OCI-LY3 (cell line): ENCODE measurements at regions not wholly inside any gene's neighbourhood (a gene's known extent, or its start where the extent isn't known, plus 50 kb on each side); places are given as distances from the start of the nearest gene placed in this dataset.

Source experiments
- H2AFZ ChIP-seq: fragments of 200-600, 300-600 bp; shearing (Covaris generic); 2 replicates; pipeline ENCODE4 v1.6.0; 2014; ENCODE audit warnings: antibody characterized with exemption, low read depth, low read length
- H3K27ac ChIP-seq: fragments of 200-600, 300-600 bp; sonication (generic); 2 replicates; pipeline ENCODE4 v1.5.1; 2014; ENCODE audit warnings: mild to moderate bottlenecking, low read length, moderate library complexity, mixed read lengths
- H3K27me3 ChIP-seq: fragments of 200-600, 300-600 bp; sonication (generic); 2 replicates; pipeline ENCODE4 v1.6.1; 2014; ENCODE audit warnings: low read depth, low read length, mixed read lengths
- H3K36me3 ChIP-seq: fragments of 200-600, 300-600 bp; sonication (generic); replicated peaks from 2 replicates; pipeline ENCODE3; 2014; ENCODE audit warnings: low read depth, low read length, mixed read lengths
- H3K4me1 ChIP-seq: fragments of 300-600, 200-600 bp; sonication (generic); 2 replicates; pipeline ENCODE4 v1.6.1; 2014; ENCODE audit warnings: low read length, mixed read lengths
- H3K4me2 ChIP-seq: fragments of 200-600, 300-600 bp; sonication (generic); 2 replicates; pipeline ENCODE4 v1.6.1; 2014; ENCODE audit warnings: low read length, mixed read lengths
- H3K4me3 ChIP-seq: fragments of 300-600, 200-600 bp; sonication (generic); 2 replicates; pipeline ENCODE4 v1.5.1; 2014; ENCODE audit warnings: antibody characterized with exemption, mild to moderate bottlenecking, low read length, moderate library complexity
- H3K79me2 ChIP-seq: fragments of 300-600, 200-600 bp; shearing (Covaris generic); 2 replicates; pipeline ENCODE4 v1.6.1; 2014; ENCODE audit warnings: mild to moderate bottlenecking, low read length, mixed read lengths
- H3K9ac ChIP-seq: fragments of 300-600, 200-600 bp; shearing (Covaris generic); 2 replicates; pipeline ENCODE4 v1.6.0; 2014; ENCODE audit warnings: mild to moderate bottlenecking, low read length, moderate library complexity
- H3K9me3 ChIP-seq: fragments of 200-600, 300-600 bp; shearing (Covaris generic); 2 replicates; pipeline ENCODE4 v1.6.1; 2014; ENCODE audit warnings: low read length, mixed read lengths; ENCODE audit not compliant: insufficient read depth
- H4K20me1 ChIP-seq: fragments of 200-600, 300-600 bp; sonication (generic); 2 replicates; pipeline ENCODE4 v1.6.1; 2016; ENCODE audit warnings: low read length, mixed read lengths; ENCODE audit not compliant: insufficient read depth
- EZH2phosphoT487 ChIP-seq: fragments of 200-600 bp; shearing (Covaris generic); IDR thresholded peaks from 2 replicates; pipeline ENCODE4 v1.6.1; 2018; ENCODE audit warnings: antibody characterized with exemption, mixed run types, low read depth
- TF ChIP-seq, protein P1 (sequence below): fragments of 200-600, 300-600 bp; sonication (generic); IDR thresholded peaks from 2 replicates; pipeline ENCODE4 v1.5.1; 2014; ENCODE audit warnings: antibody characterized with exemption, low read length, low read depth

DNA sequence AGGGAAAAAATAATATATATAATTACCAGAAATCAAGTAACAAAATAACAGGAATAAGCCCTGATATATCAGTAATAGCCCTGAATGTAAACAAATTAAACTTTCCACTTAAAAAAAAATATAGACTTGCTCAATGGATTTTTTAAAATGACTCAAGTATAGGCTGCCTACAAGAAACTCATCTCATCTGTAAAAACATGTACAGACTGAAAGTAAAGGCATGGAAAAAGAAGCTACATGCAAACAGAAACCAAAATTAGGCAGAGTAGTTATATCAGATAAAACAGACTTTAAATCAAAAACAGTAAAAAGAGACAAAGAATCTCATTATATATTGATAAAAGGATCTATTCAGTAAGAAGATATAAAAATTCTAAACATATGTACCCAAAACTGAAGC lies 82.4 kb upstream of the STT3B start:
- no peak overlapping the region for H3K4me2 ChIP-seq
- no peak for TF ChIP-seq EZH2phosphoT487
- TF ChIP-seq, protein P1, sequence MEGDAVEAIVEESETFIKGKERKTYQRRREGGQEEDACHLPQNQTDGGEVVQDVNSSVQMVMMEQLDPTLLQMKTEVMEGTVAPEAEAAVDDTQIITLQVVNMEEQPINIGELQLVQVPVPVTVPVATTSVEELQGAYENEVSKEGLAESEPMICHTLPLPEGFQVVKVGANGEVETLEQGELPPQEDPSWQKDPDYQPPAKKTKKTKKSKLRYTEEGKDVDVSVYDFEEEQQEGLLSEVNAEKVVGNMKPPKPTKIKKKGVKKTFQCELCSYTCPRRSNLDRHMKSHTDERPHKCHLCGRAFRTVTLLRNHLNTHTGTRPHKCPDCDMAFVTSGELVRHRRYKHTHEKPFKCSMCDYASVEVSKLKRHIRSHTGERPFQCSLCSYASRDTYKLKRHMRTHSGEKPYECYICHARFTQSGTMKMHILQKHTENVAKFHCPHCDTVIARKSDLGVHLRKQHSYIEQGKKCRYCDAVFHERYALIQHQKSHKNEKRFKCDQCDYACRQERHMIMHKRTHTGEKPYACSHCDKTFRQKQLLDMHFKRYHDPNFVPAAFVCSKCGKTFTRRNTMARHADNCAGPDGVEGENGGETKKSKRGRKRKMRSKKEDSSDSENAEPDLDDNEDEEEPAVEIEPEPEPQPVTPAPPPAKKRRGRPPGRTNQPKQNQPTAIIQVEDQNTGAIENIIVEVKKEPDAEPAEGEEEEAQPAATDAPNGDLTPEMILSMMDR = no peak
- H3K79me2 ChIP-seq = no peaks in the 10 kb centered on the region
- peaks cover 28% of the 10 kb centered on the region for H3K4me1 ChIP-seq
- H3K36me3 ChIP-seq = peaks cover 22% of the 10 kb centered on the region
- no peak overlapping the region for H3K9ac ChIP-seq
- H3K9me3 ChIP-seq = peaks cover 20% of the 10 kb centered on the region
- H3K4me3 ChIP-seq = no peak overlapping the region
- H3K27ac ChIP-seq = no peak overlapping the region
- H3K27me3 ChIP-seq = no peaks in the 10 kb centered on the region
- no peaks in the 10 kb centered on the region for H4K20me1 ChIP-seq
- H2AFZ ChIP-seq = no peak overlapping the region

DNA sequence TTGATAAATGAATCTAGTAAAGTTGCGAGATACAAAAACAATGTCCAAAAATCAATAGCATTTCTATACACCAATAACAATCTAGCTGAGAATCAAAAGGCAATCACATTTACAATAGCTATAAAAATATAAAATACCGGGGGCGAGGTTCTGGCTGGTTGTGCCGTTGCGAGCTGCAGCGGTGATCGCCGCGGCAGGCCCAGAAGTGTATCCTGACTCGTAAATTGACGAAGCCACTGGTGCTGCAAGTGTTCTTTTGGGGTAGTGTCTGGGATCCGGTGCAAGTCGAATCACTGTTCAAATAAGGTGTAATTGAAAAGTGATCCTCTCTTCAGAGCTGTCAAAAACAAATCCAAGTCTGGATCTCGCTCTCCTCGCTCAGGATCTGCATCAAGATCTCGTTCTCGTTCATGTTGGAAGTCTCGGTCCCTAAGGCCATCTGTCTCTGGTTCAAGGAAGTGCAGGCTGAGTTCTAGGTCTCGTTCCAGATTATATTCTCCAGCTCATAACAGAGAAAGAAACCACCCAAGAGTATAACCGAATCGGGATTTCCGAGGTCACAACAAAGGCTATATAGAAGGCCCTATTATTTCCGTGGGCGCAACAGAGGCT lies 80.1 kb upstream of the STT3B start:
- Histone ChIP-seq H3K4me3 (no peak overlapping the region), H3K27me3 (no peaks in the 10 kb centered on the region), H4K20me1 (no peaks in the 10 kb centered on the region), H3K36me3 (peaks cover 22% of the 10 kb centered on the region), H3K4me2 (no peak overlapping the region), H2AFZ (no peak overlapping the region), H3K4me1 (peaks cover 35% of the 10 kb centered on the region), H3K27ac (no peak overlapping the region), H3K9ac (no peak overlapping the region), H3K79me2 (no peaks in the 10 kb centered on the region), H3K9me3 (peaks cover 20% of the 10 kb centered on the region)
- TF ChIP-seq, protein P1 = no peak
- no peak for TF ChIP-seq EZH2phosphoT487

DNA sequence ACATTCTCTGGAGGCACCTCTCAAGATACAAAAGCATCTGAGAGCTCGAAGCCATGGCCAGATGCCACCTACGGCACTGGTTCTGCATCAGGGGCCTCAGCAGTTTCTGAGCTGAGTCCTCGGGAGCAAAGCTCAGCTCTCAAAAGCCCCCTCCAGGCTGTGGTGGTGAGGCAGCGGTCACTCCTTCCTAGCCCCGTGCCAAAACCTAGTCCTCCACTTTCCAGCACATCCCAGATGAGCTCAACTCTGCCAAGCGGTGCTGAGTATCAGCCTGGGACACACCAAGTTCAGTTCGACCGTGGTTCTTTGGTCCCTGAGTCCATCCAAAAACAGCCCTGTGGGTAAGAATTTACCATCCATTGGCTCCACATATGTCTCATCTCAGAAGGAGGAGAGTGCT lies 79.3 kb upstream of the STT3B start:
- H3K4me1 ChIP-seq = peaks cover 27% of the 10 kb centered on the region
- H2AFZ ChIP-seq = no peak overlapping the region
- H3K9ac ChIP-seq = no peak overlapping the region

DNA sequence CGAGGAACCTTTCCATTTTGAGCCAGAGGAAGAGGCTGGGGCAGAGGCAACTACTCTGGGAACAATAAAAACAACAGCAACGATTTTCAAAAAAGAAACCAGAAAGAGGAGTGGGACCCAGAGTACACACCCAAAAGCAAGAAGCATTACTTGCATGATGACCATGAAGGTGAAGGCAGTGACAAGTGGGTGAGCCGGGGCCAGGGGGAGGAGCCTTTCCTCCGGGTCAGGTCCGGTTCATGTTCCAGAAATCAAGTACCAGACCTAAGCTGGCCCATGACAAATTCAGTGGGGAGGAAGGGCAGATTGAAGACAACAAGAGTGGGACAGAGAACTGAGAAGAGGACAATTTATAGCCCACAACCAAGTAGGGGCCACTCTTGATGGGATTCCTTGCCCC lies 77.2 kb upstream of the STT3B start:
- TF ChIP-seq, protein P1 = no peak
- TF ChIP-seq EZH2phosphoT487 = no peak
- H3K36me3 ChIP-seq = peaks cover 5% of the 10 kb centered on the region
- H4K20me1 ChIP-seq = no peaks in the 10 kb centered on the region
- H3K79me2 ChIP-seq = no peaks in the 10 kb centered on the region
- H3K4me1 ChIP-seq = peaks cover 13% of the 10 kb centered on the region
- no peak overlapping the region for H3K27ac ChIP-seq
- H3K4me3 ChIP-seq = peak overlapping the region; percentile 14; the same call in 1 of the 2 replicates
- H3K9ac ChIP-seq = no peak overlapping the region
- H3K9me3 ChIP-seq = peaks cover 9% of the 10 kb centered on the region
- peak overlapping the region; percentile 61; the same call in 1 of the 2 replicates for H2AFZ ChIP-seq
- no peaks in the 10 kb centered on the region for H3K27me3 ChIP-seq
- peak overlapping the region; percentile 56 for H3K4me2 ChIP-seq

More for the DNA sequence above, 79.3 kb upstream of the STT3B start:
- Histone ChIP-seq H3K79me2 (no peaks in the 10 kb centered on the region), H3K27me3 (no peaks in the 10 kb centered on the region), H3K4me2 (no peak overlapping the region), H3K27ac (no peak overlapping the region), H4K20me1 (no peaks in the 10 kb centered on the region), H3K36me3 (peaks cover 22% of the 10 kb centered on the region), H3K4me3 (no peak overlapping the region), H3K9me3 (peaks cover 20% of the 10 kb centered on the region)
- TF ChIP-seq, protein P1 = no peak
- no peak for TF ChIP-seq EZH2phosphoT487
